Right kidney (tissue), 1 donor: ENCODE measurements at regions not wholly inside any gene's neighbourhood (a gene's known extent, or its start where the extent isn't known, plus 50 kb on each side); places are given as distances from the start of the nearest gene placed in this dataset.

Experiments used
- DNase-seq: peaks from one replicate; pipeline ENCODE4 v3.0.0-alpha.2; 2016

DNA sequence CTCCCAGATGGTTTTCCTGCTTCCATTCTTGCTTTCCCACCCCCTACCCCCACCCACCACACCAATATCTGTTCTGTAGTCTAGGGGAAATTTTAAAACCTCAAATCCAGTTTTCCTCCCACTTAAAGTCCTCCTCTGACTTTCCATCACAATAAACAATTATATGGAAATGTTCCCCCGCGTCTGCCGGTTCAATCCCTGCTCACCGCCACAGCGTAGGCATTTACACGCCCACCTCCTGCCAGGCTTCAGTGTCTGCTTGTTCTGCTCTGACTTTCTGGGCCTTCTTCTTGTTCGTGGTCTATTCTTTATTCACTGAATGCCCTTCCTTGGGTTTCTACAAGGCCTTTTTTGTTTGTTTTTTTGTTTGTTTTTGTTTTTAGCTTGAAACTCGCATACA, 633.0 kb upstream of the MKI67 start:
- DNase-seq = no peak

DNA sequence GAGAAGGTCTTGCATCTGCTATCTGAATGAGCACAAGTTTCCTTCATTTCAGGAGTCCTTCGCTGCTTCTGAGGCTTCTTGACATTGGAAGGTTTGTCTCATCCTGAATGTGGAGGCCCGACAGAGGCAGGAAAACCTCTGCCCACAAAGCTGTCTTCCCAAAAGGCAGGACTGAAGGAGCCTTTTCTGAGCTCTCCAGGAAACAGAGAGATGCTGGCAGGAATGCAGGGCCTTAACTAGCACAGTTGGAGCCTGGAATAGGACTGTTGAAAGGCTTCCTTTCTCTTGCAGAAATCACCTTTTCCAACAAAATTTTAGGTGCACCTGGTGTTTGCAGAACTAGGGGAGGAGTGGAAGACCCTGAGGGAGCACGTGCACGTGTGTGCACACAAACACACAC, 637.4 kb upstream of the MKI67 start:
- no peak for DNase-seq

DNA sequence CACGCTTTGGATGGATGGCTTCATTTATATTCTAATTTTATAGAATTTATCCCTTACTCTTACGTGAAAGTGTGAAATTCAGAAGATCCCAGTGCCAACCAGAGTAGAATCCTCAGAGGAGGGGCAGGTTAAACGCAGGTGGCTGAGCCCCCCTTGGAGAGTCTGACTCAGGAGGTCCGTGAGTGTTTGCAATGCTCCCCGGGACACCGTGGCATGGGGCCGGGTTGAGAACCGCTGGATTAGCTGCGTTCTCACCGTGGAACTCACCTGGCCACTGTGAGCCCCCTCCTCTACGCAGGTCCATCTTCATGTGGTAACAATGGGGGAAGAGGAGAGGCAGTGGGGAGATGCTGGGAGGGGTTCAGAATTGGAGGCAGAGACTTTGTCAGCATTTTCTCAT, 638.0 kb upstream of the MKI67 start:
- no peak for DNase-seq

DNA sequence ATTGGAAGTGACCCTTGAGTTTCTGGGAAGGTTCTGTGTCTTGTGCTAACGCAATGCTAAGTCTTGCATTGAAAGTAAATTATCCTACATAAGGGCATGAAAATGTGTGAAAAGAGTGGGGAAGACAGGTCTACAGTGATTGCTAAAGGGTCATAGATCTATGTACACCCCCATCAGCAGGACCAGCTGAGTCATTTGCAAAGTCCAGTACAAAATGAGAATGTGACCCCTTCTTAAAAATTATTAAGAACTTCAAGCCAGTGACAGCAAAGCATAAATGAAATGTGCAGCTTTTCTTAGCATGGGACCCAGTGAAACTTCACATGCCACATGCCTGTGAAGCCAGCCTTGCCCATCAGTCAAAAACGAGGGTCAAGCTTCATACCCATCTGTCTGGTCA, 640.7 kb upstream of the MKI67 start:
- no peak for DNase-seq

DNA sequence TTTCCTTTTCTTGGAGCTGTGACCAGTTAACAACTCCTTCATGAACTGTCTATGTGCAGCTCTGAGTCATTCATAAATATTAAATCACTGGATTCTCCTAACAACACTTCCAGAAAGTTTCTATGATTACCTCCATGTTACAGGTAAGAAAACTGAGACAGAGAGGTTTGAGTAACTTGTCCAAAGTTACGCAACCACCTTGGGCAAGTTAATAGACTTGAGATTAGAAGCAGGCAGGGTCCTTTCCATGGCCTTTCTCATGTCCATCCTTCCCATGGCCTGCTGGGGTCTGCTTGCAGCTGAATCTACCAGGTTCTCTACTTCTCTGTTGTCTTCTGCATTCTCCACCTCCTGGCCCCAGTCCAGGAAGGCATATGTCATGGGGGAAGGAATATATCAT, 648.8 kb upstream of the MKI67 start:
- no peak for DNase-seq

DNA sequence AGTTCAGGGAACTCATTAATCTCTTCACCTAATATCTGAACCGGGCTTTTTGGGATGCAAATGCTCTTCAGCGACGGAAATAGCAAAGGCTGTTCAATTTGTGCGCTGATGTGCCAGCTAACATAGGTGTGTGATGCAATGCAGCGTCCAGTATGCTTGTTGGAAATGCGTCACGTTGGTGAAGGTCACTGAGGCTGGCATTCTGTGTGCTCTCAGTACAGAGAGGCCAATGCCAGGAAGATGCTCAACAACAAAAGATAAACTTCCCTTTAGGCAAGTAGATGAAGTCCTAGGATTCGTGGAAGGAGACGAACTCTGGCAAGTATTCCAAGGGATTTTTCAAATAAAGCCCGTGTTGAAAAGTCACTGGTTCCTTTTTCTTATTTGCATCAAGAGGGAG, 649.5 kb upstream of the MKI67 start:
- DNase-seq = no peak

DNA sequence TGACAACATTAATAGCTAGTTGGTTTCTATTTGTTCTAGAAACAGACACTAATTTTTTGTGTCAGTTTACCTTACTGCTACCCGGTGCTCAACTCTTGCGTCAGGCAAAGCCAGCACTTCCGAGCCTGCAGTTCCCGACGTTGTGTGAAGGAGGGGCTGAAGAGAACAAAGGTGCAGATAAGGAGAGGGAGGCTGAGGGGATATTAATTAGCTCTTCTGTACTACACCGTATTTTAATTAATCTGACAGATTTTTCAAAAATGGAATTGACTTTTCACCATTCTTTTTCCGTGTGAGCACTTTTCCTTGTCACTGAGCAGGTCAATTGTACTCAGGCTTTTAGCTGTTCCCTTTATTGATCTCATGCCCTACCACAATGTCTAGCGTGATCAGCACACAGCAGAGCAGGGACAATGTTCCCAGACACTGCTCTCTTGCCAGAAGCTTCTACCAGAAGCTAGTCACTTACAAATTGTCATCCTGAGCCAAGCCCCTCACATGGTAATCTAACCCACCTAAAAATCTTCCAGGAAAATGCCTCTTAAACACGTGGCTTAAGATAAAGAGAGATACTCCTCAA, 650.5 kb upstream of the MKI67 start:
- DNase-seq = no peak

DNA sequence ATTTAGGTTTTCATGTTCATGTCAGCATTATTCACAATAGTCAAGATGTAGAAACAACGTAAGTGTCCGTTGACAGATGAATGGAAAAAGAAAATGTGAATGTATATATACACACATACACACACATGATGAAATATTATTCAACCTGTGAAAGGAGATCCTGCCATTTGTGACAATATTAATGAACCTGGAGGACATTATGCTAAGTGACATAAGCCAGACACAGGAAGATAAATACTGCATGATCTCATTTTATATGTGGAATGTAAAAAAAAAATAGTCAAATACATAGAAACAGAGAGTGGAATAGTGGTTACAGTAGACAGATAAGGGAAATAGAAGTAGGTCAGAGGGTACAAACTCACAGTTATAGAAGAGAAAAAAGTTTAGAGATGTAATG, 651.1 kb upstream of the MKI67 start:
- no peak for DNase-seq

DNA sequence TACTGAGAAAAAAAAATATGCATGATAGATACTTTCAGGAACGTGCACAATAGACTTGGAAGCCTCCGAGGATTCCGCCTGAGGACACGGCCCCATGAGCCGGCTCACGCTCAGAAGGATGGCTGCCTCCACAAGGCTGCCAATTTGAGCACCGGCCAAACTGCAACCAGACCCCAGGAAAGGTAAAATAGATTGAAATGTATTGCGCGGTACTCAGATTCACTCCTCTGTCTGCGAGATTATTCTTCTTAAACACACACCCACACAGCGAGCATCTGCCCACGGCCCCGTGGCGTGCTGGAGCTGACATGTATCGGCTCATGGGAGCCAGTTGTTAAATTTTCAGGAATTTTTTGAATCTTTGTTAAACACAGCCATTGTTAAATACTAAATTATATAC, 653.2 kb upstream of the MKI67 start:
- DNase-seq = no peak

DNA sequence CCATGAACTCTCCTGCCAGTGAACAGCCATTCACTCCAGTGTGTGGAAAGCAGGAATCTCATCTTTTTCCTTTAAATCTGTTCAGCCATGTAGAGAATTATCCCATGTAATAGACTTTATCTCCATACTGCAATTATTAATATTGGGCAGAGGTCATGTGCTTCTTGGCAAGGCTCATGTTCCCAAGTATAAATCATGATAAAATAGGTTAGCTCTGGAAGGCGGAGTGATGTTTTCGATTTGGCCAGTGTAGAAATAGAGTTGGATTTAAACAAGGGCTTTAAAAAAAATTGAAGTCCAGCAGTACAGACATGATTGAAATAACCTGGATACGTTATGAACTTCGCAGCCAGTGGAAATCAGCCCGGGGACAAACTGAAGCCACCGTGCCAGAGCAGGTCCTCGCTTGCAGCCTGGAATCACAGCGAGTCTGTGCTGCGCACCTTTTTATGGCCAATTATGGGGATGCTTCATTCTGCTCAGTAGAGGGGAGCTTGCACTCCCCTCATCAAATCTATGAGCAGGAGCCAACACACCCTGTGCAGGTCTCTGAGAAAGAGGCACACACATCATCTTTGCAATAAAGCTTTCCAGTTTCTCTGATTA, 654.0 kb upstream of the MKI67 start:
- DNase-seq = no peak

DNA sequence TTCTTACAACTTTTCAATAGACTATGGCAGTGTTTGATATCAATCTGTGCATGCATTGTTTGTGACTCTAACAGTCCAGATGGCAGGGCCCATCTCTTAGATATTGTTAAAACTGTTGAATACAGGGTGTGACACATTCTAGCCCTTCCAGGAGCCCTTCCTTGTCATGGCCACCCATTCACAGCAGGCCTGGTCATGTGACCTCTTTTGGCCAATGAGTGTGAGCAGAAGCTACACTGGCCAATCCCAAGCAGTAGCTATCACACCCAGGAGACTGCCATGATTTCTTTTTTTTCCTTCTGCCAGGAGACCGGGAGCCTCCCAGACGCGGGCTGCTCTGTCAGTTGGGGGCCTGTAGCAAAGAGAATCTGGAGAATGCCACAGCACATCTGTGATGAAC, 655.4 kb upstream of the MKI67 start:
- no peak for DNase-seq

DNA sequence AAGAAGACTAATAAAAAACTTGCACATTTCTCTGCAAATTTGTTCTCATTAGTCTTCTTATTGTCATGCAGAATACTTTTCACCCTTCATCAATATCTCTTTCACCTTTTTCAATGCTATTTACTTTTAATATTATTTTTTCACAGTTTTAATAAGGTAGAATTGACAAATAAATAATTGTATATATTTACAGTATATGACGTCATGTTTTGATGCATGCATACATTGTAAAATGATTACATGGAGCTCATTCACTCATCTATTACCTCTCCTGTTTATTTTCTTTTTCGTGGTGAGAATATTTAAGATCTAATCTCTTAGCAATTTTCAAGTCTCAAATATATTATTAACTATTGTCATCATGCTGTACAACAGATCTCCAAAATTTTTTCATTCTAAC, 658.2 kb upstream of the MKI67 start:
- no peak for DNase-seq

DNA sequence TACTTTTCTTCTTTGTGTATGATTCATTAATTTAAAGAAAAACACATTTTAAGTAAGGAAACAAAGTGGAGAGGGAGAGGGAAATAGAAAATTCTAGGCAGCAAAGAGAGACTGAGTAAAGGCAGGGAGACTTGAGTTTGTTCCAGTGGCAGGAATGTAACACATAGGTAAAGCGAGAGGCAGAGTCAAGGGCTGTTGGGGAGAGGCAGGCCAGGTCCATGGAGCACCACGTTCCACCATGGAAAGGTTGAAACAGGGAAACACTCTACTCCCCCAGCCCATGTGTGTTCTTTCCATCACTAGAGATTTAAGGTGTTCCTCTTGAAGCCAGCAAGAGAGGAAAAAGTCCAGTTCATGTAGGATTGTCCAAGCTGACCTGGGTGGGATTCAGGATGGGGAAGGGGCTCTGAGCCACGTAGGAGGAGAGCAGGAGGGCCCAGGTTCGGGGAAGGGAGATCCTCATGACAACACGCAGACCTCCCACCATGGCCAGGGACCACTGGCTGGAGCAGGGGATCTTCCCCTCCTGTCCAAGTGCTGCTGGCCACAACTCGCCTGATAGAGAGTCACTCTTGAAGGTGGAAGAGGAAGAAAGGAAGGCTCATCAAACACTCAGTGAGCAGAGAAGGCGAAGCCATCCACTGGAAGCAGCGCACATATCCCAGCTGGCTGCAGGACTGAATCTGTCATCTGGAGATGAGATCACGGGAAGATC, 666.4 kb upstream of the MKI67 start:
- no peak for DNase-seq

DNA sequence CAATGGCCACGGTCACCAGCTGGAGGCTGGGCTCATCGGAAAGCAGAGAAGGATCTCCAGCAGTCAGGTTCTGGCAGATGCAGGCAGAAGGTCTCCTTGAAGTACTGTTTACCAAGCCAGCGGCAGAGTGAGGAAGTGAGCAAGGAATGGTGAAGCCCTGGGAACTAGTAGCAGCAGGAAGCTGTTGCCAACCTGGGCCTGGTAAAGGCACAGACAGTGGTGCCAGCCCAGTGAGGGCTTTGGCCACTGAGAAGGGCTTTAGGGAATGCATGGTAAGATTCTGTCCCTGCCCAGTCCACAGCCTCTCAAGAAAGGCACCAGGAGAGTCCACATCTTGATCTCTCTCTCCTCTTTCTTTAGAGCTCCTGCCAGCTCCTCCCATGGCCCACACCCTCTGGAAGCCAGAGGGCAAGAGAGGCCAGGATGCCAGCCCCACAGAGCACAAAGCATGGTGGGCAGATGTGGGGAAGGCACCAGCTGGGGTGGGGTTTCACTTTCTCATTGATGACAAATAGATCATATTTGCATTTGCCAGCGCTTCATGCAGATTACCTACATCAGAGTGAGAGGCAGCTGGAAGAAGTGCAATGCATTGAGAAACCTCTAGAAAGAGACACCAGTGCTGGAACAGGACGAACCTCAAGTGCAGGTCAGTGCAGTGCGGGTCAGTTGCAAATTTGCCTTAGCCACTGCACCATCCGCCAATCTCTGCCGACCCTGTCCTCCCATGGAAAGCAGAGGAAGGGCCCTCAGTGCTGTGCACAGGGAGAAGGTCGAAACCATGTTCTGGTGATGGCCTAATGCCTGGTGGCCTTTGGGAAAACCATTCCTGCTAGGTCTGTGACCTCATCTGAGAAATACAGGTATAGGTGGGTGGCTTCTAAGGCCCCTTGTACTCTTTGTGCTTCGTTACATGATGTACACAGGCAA, 667.8 kb upstream of the MKI67 start:
- DNase-seq = no peak

DNA sequence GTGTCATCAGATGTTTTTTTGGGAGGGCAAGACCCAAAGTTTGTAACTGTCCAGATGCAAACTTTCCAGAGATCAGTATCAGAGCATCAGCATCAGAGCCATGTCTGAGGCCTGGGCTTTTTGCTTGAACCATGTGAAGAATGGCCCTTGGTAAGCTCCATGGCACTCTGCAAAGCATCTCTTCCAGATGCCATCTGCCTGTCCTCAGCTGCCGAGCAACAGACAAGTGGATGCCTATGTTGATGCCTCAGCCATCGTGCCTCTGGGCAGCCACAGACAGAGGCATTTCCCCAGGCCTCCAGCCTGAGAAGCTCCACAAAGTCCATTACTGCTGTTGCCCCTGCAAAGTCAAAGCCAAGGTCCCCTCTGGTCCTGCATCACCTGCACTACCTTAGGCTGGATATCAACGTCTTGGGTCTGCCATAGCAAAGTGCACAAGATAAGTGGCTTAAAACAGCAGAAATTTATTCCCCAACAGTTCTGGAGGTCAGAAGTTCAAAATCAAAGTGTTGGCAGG, 670.2 kb upstream of the MKI67 start:
- DNase-seq = no peak

DNA sequence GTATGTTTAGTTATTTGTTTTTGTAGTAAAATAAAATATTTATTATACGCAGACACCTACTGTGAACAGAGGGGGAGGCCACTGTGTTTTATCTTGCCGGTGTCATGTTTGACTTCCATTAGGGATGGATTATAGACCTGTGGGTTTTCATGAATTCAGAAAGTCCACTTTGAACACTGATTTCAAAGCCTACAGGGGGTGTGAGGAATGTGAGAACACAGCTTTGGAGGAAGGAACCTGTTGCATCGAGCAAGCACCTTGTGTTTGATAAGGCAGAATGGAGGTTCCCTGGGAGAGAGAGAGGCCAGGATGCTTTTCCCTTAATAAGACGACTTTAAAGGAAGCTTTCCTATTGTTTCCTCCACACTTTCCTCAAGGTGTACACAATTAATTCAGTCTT, 665.0 kb upstream of the MGMT start:
- DNase-seq = no peak

DNA sequence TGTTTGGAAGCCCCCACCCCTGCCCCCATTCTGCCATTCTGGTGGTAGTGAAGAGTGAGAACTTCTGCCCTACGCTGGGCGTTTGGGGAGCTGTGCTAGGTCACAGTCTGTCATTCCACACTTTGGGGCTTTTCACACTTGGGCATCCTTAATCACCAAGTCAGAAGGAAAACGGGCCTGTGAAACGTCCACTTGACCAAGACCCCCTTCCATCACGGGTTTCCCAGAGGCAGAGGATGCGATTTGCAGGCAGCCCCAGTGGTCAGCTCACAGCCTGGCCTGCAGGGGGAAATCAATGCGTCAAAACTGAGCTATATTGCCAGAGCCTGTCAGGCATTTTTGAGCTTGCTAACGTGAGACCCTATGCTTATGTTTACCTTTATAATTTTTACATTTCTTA, 663.3 kb upstream of the MGMT start:
- no peak for DNase-seq

DNA sequence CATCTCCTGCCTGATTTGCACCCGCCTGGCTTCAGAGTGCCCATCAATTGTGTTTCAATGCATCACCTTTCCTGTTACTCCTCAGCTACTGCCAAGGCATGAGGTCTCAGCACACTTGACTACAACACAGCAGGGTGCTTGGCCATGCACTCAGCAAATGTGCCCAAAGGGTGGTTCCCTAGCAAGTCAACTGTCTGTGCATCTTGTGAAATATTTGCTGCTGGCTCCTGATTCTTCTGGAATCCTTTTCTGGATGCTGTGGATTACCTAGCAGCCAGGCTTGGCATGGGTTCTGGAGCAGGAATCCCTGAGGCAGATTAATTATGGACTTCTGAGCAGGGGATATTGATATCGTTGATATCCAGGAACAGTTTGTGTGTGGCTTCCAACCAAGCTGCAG, 662.6 kb upstream of the MGMT start:
- DNase-seq = no peak

DNA sequence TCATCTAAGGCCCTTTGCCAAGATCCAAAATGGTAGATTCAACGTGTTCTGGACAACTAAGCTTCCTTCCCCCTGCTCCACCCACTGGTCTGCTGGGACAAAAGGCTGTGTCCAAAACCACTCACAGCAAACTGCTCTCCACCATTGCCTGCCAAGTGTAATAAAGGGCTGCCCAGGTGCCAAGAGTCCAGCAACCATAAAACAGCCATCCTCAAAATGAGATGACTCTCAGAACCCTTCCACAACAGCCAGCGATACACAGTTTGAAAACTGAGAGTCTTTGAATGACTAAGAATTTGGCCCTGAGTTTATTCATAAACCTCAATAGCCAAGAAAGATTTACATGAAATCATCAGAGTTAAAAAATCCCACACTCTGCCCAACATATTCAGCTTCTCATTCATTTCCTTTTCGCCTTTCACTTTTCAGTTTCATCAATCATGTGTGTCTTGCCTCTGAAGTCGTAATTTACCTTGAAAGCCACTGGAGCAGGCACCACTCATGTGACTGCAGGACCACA, 658.1 kb upstream of the MGMT start:
- no peak for DNase-seq

DNA sequence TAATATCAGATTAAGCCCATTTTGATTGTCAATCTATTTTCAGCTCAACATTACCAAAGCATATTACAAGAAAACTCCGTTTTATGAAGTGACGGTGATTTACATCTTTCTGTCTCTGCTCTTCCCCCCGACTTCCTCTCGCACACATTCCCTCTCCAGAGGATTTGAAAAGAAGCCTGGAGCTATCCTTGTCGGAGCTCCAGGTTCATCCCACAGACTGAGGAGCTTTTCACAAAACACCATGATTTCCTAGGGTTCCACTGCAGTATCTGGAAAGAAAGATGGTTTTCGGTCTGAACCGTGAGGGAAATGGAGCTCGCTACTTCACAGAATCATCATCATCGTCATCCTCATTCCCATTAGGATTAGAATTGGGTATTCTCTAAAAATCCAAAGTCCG, 655.5 kb upstream of the MGMT start:
- DNase-seq = no peak

DNA sequence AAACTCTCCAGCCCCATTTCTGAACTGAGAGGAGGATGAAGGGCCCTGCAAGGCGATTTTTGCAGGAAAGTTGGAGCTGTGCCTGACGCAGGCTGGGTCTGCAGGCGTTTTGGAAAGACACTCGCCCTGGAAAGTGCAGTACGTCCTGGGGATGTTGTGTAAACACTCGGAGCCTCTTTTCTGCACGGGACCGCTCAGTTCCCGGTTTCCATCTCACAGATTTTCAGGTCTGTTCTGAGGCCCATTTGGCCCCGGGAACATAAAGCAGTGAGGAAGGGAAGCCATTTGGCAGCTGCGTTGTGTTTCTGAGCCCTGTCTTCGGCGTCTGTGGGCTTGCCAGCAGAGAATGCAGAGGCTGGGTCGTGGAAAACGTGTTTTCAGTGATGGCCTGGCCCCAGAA, 655.0 kb upstream of the MGMT start:
- no peak for DNase-seq

DNA sequence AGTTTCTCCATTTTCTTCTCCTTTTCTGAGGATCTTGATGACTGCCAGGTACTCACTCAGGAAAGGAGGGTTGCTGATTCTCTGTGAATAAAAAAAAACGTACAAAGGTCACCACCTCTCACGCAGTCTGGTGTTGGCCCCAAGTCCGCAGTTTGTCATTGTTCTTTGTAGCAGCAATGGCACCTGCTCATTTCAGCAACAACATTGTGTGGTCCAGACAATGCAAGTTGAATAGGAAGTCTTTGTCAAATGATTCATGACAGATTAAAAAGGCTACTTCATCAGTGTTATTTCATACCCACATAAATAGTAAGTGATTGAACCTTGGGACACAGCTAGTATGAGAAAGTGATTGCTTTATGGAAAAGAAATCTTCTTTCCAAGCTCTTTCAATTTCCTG, 653.5 kb upstream of the MGMT start:
- no peak for DNase-seq

DNA sequence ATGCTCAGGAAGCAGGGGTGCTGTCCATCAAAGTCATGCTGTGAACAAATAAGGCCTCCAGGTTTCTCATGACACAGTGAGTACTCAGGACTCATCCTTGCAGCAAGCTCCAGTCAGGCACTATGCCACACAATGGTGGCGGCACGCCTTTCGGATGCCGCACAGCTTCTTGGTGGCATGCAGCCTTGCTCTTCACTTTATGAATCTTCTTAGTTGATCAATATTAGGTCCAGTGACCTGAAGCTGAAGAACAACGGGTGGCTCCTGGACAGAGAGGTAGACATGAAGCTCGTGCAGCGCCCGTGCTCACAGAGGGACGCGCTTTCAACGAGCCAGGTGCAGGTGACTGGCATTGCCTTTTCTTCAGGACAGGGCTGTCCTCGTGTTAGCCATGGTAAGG, 653.0 kb upstream of the MGMT start:
- no peak for DNase-seq
